Pulmonary artery endothelial cell (primary cell): ENCODE measurements at regions not wholly inside any gene's neighbourhood (a gene's known extent, or its start where the extent isn't known, plus 50 kb on each side); places are given as distances from the start of the nearest gene placed in this dataset.
"Not testable (repeated sequence)": the region's sequence is repeated elsewhere in the genome, so short reads cannot be mapped to it uniquely, and the experiment has no call there.

ENCODE experiments used
- DNase-seq: peaks from one replicate; pipeline ENCODE4 v3.0.0-alpha.2; 2011; ENCODE audit warnings: low read depth, low spot score

GRCh38 chr15:34651997-34652725 is 68.7 kb upstream of the GOLGA8B start:
- no peak for DNase-seq

- no peak for DNase-seq
Observed at GRCh38 chr15:34650177-34650576, 66.7 kb upstream of the GOLGA8B start.

GRCh38 chr15:34648294-34648631 is 64.8 kb upstream of the GOLGA8B start:
- DNase-seq, result no peak

- no peak for DNase-seq
Observed at GRCh38 chr15:34647569-34648293, 64.3 kb upstream of the GOLGA8B start.

GRCh38 chr15:34646918-34647317 is 63.5 kb upstream of the GOLGA8B start:
- no peak for DNase-seq

- no peak for DNase-seq
Observed at GRCh38 chr15:34644851-34645250, 61.4 kb upstream of the GOLGA8B start.

GRCh38 chr15:34644061-34644460 is 60.6 kb upstream of the GOLGA8B start:
- DNase-seq, result no peak

- DNase-seq, result no peak
Observed at GRCh38 chr15:34642247-34642646, 58.8 kb upstream of the GOLGA8B start.

GRCh38 chr15:34640661-34641060 is 57.2 kb upstream of the GOLGA8B start:
- DNase-seq, result no peak

GRCh38 chr15:34637305-34637704 is 53.9 kb upstream of the GOLGA8B start:
- DNase-seq, result no peak

- not testable (repeated sequence) for DNase-seq
Observed at GRCh38 chr15:34633602-34634001, 50.2 kb upstream of the GOLGA8B start.
